Right atrium auricular region (tissue), 2 donors: ENCODE measurements at regions not wholly inside any gene's neighbourhood (a gene's known extent, or its start where the extent isn't known, plus 50 kb on each side); places are given as distances from the start of the nearest gene placed in this dataset.
"Not testable (repeated sequence)": the region's sequence is repeated elsewhere in the genome, so short reads cannot be mapped to it uniquely, and the experiment has no call there.

Source experiments
- DNase-seq: peaks from one replicate; pipeline ENCODE4 v3.0.0-alpha.2; 2019; ENCODE audit warnings: low spot score
- H3K27ac ChIP-seq, 2 donors: fragments of 200-600 bp; sonication (generic); 1 replicate in 1 of 2; 2 replicates in 1 of 2; pipeline ENCODE4 v1.5.1; 2016 to 2019
- H3K27me3 ChIP-seq, 2 donors: fragments of 200-600 bp; sonication (generic); one replicate each; pipeline versions ENCODE4 v1.5.1 to v1.6.0; 2017 to 2019
- H3K36me3 ChIP-seq: fragments of 200-600 bp; sonication (generic); one replicate; pipeline ENCODE4 v1.5.1; 2016
- H3K4me1 ChIP-seq, 2 donors: fragments of 200-600 bp; sonication (generic); one replicate each; pipeline versions ENCODE4 v1.5.1 to v1.6.0; 2017 to 2019
- H3K4me3 ChIP-seq, 2 donors: fragments of 200-600 bp; sonication (generic); 1 replicate in 1 of 2; 2 replicates in 1 of 2; pipeline ENCODE4 v1.5.1; 2017 to 2019; ENCODE audit warnings: mild to moderate bottlenecking in 1 of 2, moderate library complexity in 1 of 2
- H3K9me3 ChIP-seq, 2 donors: fragments of 200-600 bp; sonication (generic); one replicate each; pipeline ENCODE4 v1.5.1; 2019

GRCh38 chr5:176042020-176042658 is 74.0 kb upstream of the THOC3 start:
- H3K4me1 ChIP-seq, H3K27me3 ChIP-seq, H3K27ac ChIP-seq, H3K36me3 ChIP-seq, H3K9me3 ChIP-seq, H3K4me3 ChIP-seq, DNase-seq: not testable (repeated sequence)

GRCh38 chr5:176043252-176043829 is 75.2 kb upstream of the THOC3 start:
- DNase-seq, H3K27ac ChIP-seq, H3K27me3 ChIP-seq, H3K4me1 ChIP-seq, H3K4me3 ChIP-seq, H3K9me3 ChIP-seq, H3K36me3 ChIP-seq: not testable (repeated sequence)

GRCh38 chr5:176043986-176044385 is 75.9 kb upstream of the THOC3 start:
- not testable (repeated sequence) for H3K4me1 ChIP-seq, DNase-seq, H3K27ac ChIP-seq, H3K9me3 ChIP-seq, H3K4me3 ChIP-seq, H3K27me3 ChIP-seq, H3K36me3 ChIP-seq

- not testable (repeated sequence) for H3K4me1 ChIP-seq, H3K9me3 ChIP-seq, H3K27me3 ChIP-seq, H3K4me3 ChIP-seq, H3K36me3 ChIP-seq, H3K27ac ChIP-seq, DNase-seq
These were observed 76.3 kb upstream of the THOC3 start for GRCh38 chr5:176044431-176044830.

- not testable (repeated sequence) for DNase-seq, H3K27me3 ChIP-seq, H3K27ac ChIP-seq, H3K4me1 ChIP-seq, H3K9me3 ChIP-seq, H3K4me3 ChIP-seq, H3K36me3 ChIP-seq
These were observed 77.3 kb upstream of the THOC3 start for GRCh38 chr5:176045442-176045841.

- not testable (repeated sequence) for DNase-seq, H3K36me3 ChIP-seq, H3K27ac ChIP-seq, H3K9me3 ChIP-seq, H3K27me3 ChIP-seq, H3K4me1 ChIP-seq, H3K4me3 ChIP-seq
These were observed 80.6 kb upstream of the THOC3 start for GRCh38 chr5:176048671-176049070.

- not testable (repeated sequence) for H3K27me3 ChIP-seq, H3K27ac ChIP-seq, DNase-seq, H3K4me1 ChIP-seq, H3K36me3 ChIP-seq, H3K9me3 ChIP-seq
- peak overlapping the region in 1 of 2 donors; percentile 23 for H3K4me3 ChIP-seq
These were observed 92.6 kb upstream of the THOC3 start for GRCh38 chr5:176060472-176061268.

- H3K27me3 ChIP-seq, H3K36me3 ChIP-seq, H3K27ac ChIP-seq, H3K9me3 ChIP-seq, DNase-seq, H3K4me1 ChIP-seq: not testable (repeated sequence)
- H3K4me3 ChIP-seq, result peak overlapping the region in 1 of 2 donors; percentile 23
These were observed 93.1 kb upstream of the THOC3 start for GRCh38 chr5:176061269-176061622.

GRCh38 chr5:176061660-176062059 is 93.5 kb upstream of the THOC3 start:
- H3K4me1 ChIP-seq, DNase-seq, H3K4me3 ChIP-seq, H3K36me3 ChIP-seq, H3K9me3 ChIP-seq, H3K27me3 ChIP-seq, H3K27ac ChIP-seq: not testable (repeated sequence)

GRCh38 chr5:176066262-176066945 is 98.3 kb upstream of the THOC3 start:
- not testable (repeated sequence) for H3K27me3 ChIP-seq, H3K27ac ChIP-seq, H3K36me3 ChIP-seq, DNase-seq, H3K9me3 ChIP-seq, H3K4me1 ChIP-seq, H3K4me3 ChIP-seq

GRCh38 chr5:176067162-176067561 is 99.0 kb upstream of the THOC3 start:
- H3K4me3 ChIP-seq, H3K9me3 ChIP-seq, H3K4me1 ChIP-seq, H3K36me3 ChIP-seq, H3K27ac ChIP-seq, H3K27me3 ChIP-seq, DNase-seq: not testable (repeated sequence)

- not testable (repeated sequence) for H3K4me1 ChIP-seq, H3K36me3 ChIP-seq, H3K4me3 ChIP-seq, H3K27me3 ChIP-seq, H3K9me3 ChIP-seq, DNase-seq, H3K27ac ChIP-seq
These were observed 99.8 kb upstream of the THOC3 start for GRCh38 chr5:176067948-176068347.

GRCh38 chr5:176073996-176074571 is 106.0 kb upstream of the THOC3 start:
- not testable (repeated sequence) for H3K27ac ChIP-seq, DNase-seq, H3K27me3 ChIP-seq, H3K4me1 ChIP-seq, H3K36me3 ChIP-seq, H3K9me3 ChIP-seq, H3K4me3 ChIP-seq

- H3K27ac ChIP-seq, H3K9me3 ChIP-seq, H3K27me3 ChIP-seq, H3K4me3 ChIP-seq, H3K36me3 ChIP-seq, DNase-seq, H3K4me1 ChIP-seq: not testable (repeated sequence)
These were observed 115.6 kb upstream of the THOC3 start for GRCh38 chr5:176083717-176084116.
